RWPE2 (cell line): ENCODE measurements at regions not wholly inside any gene's neighbourhood (a gene's known extent, or its start where the extent isn't known, plus 50 kb on each side); places are given as distances from the start of the nearest gene placed in this dataset.

Source experiments
- ATAC-seq: fragments of 200-7000 bp; cut with Tn5 transposase; 3 replicates; pipeline ENCODE4 v1.9.1; 2021; ENCODE audit warnings: low read depth
- DNase-seq: peaks from one replicate; pipeline ENCODE4 v3.0.0-alpha.2; 2020; ENCODE audit warnings: low spot score
- H3K27ac ChIP-seq: fragments of 450-650 bp; 2 replicates; pipeline ENCODE4 v1.5.1; 2017; ENCODE audit warnings: mild to moderate bottlenecking; ENCODE audit not compliant: poor library complexity, severe bottlenecking
- H3K27me3 ChIP-seq: fragments of 250-450 bp; sonication (Bioruptor Pico); 2 replicates; pipeline ENCODE4 v1.5.1; 2021; ENCODE audit warnings: mild to moderate bottlenecking, moderate library complexity; ENCODE audit not compliant: insufficient read depth, poor library complexity, severe bottlenecking
- H3K36me3 ChIP-seq: fragments of 250-450 bp; sonication (Bioruptor Pico); 2 replicates; pipeline ENCODE4 v1.5.1; 2020; ENCODE audit warnings: low read depth, mild to moderate bottlenecking, moderate library complexity
- H3K4me1 ChIP-seq: fragments of 250-450 bp; sonication (Bioruptor Pico); 2 replicates; pipeline ENCODE4 v1.5.1; 2021; ENCODE audit warnings: mild to moderate bottlenecking, moderate library complexity; ENCODE audit not compliant: insufficient read depth, poor library complexity, severe bottlenecking
- H3K4me3 ChIP-seq: fragments of 250-450 bp; sonication (Bioruptor Pico); 2 replicates; pipeline ENCODE4 v1.5.1; 2021; ENCODE audit warnings: mild to moderate bottlenecking, moderate library complexity; ENCODE audit not compliant: severe bottlenecking
- H3K9me3 ChIP-seq: fragments of 250-450 bp; sonication (Bioruptor Pico); 2 replicates; pipeline ENCODE4 v1.5.1; 2021; ENCODE audit warnings: mild to moderate bottlenecking, moderate library complexity; ENCODE audit not compliant: severe bottlenecking
- CTCF ChIP-seq: fragments of 450-650 bp; IDR thresholded peaks from one replicate; pipeline ENCODE4 v1.5.1; 2017; ENCODE audit warnings: mild to moderate bottlenecking, moderate library complexity; ENCODE audit not compliant: poor library complexity, severe bottlenecking

- Histone ChIP-seq H3K9me3 (peaks cover 2% of the 10 kb centered on the region), H3K4me3 (no peak overlapping the region), H3K27me3 (no peaks in the 10 kb centered on the region), H3K4me1 (no peaks in the 10 kb centered on the region), H3K36me3 (no peaks in the 10 kb centered on the region), H3K27ac (no peak overlapping the region)
- DNase-seq = no peak
- TF ChIP-seq CTCF = no peak
- ATAC-seq = no peak
Measured at GRCh38 chr11:115699733-115700132, 195.5 kb upstream of the CADM1 start.

GRCh38 chr11:115699326-115699725 lies 195.1 kb upstream of the CADM1 start:
- no peak overlapping the region for H3K4me3 ChIP-seq
- H3K27me3 ChIP-seq = no peaks in the 10 kb centered on the region
- ATAC-seq (no peak), DNase-seq (no peak)
- H3K4me1 ChIP-seq = no peaks in the 10 kb centered on the region
- TF ChIP-seq CTCF = no peak
- no peaks in the 10 kb centered on the region for H3K36me3 ChIP-seq
- H3K27ac ChIP-seq = no peak overlapping the region
- peaks cover 2% of the 10 kb centered on the region for H3K9me3 ChIP-seq

DNA sequence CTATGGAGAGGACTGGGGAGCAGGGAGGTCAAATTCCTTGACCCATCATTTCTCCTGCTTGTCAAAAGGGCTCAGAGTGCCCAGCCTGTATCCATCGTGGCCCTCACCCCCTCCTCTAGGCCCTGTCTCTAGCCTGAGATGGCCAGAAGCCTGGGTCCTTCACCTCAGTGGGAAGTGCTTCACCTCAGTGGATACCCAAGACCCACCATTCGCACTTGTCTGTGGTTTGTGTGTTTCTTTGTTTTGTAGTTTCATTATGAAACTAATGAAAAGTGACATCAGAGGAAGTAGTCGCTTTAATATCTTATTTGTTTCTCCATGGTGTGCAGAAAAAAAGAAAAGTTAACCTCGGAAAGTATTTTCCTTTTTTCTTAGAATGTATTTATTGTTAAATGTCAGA lies 194.0 kb upstream of the CADM1 start:
- TF ChIP-seq CTCF = no peak

DNA sequence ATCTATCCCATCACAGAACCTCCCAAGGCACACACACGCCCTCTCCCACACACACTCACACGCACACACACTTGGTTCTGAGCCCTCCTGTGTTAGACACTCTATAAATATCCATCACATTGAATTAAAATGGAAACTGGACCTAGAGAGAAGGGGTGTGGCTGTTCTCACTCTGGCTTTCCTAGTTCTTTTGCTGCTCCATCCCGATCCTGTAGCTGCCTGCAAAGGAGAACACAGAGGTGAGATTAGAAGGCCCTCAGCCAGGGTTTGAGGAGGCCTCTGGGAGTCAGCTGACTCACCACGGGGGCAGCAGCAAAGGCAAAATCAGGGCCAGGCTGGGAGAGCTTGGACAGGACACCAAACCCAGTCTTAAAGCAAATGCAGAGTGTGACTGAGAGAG lies 192.3 kb upstream of the CADM1 start:
- Histone ChIP-seq H3K27ac (no peak overlapping the region), H3K27me3 (no peaks in the 10 kb centered on the region), H3K36me3 (no peaks in the 10 kb centered on the region), H3K4me3 (no peak overlapping the region), H3K4me1 (no peaks in the 10 kb centered on the region), H3K9me3 (peaks cover 2% of the 10 kb centered on the region)
- no peak for TF ChIP-seq CTCF
- ATAC-seq (no peak), DNase-seq (no peak)

More for the DNA sequence above, 194.0 kb upstream of the CADM1 start:
- H3K4me3 ChIP-seq = no peak overlapping the region
- ATAC-seq (no peak), DNase-seq (no peak)
- no peak overlapping the region for H3K27ac ChIP-seq
- H3K9me3 ChIP-seq = peaks cover 2% of the 10 kb centered on the region
- no peaks in the 10 kb centered on the region for H3K4me1 ChIP-seq
- H3K27me3 ChIP-seq = no peaks in the 10 kb centered on the region
- H3K36me3 ChIP-seq = no peaks in the 10 kb centered on the region

- Histone ChIP-seq H3K27me3 (no peaks in the 10 kb centered on the region), H3K4me3 (no peak overlapping the region), H3K9me3 (peaks cover 2% of the 10 kb centered on the region), H3K36me3 (no peaks in the 10 kb centered on the region), H3K4me1 (no peaks in the 10 kb centered on the region), H3K27ac (no peak overlapping the region)
- DNase-seq (no peak), ATAC-seq (no peak; the same call in 2 of the 3 replicates)
- TF ChIP-seq CTCF = no peak
Measured at GRCh38 chr11:115695677-115696364, 191.6 kb upstream of the CADM1 start.
